HepG2 (cell line): ENCODE measurements at regions not wholly inside any gene's neighbourhood (a gene's known extent, or its start where the extent isn't known, plus 50 kb on each side); places are given as distances from the start of the nearest gene placed in this dataset.

Experiments
- E2F1 ChIP-seq: sonication (generic); formaldehyde crosslinking; IDR thresholded peaks from 2 replicates; pipeline ENCODE4 v1.5.0; 2020; ENCODE audit warnings: missing genetic modification reagents
- HOMEZ ChIP-seq: IDR thresholded peaks from 2 replicates; pipeline ENCODE4 v1.6.1; 2016; ENCODE audit warnings: low read depth
- KDM3A ChIP-seq: IDR thresholded peaks from 2 replicates; pipeline ENCODE4 v1.6.1; 2018; ENCODE audit warnings: low read depth, missing compliant biosample characterization
- NFRKB ChIP-seq: fragments of 450-650 bp; IDR thresholded peaks from 2 replicates; pipeline ENCODE4 v1.6.1; 2017
- POLR2A ChIP-seq, 2 experiments: IDR thresholded peaks; 2 replicates each; pipeline ENCODE4 v1.6.1; 2011; ENCODE audit warnings: low read depth in 2 of 2, low read length in 2 of 2, mild to moderate bottlenecking in 1 of 2, moderate library complexity in 1 of 2; ENCODE audit not compliant: insufficient read depth in 1 of 2

- TF ChIP-seq POLR2A (IDR thresholded peaks at IDR 0.05; ENCODE audit: insufficient read depth in 1 of 2, low read depth in 2 of 2, low read length in 2 of 2) (no peak), NFRKB (no peak), HOMEZ (CRISPR knock-in tag) (no peak), E2F1 (CRISPR knock-in tag) (no peak), KDM3A (CRISPR knock-in tag) (no peak)
Observed at GRCh38 chr2:186349508-186349907, 136.6 kb upstream of the ZC3H15 start.
